Lung (tissue), 11 donors: ENCODE measurements at regions not wholly inside any gene's neighbourhood (a gene's known extent, or its start where the extent isn't known, plus 50 kb on each side); places are given as distances from the start of the nearest gene placed in this dataset.

Source experiments
- ATAC-seq: fragments of 200-7000 bp; cut with Tn5 transposase; one replicate; pipeline ENCODE4 v1.9.1; 2020; ENCODE audit warnings: moderate number of reproducible peaks; ENCODE audit not compliant: insufficient read depth, low FRiP score
- DNase-seq, 3 donors: peaks; one replicate each; pipeline ENCODE4 v3.0.0-alpha.2; 2013 to 2017
- H3K27ac ChIP-seq, 2 donors: one replicate each; pipeline ENCODE4 v1.5.1; 2013; ENCODE audit warnings: mild to moderate bottlenecking in 2 of 2, moderate library complexity in 2 of 2, control low read depth in 1 of 2, inconsistent platforms in 1 of 2, low read depth in 1 of 2, low read length in 1 of 2
- H3K27me3 ChIP-seq, 3 donors: one replicate each; pipeline ENCODE4 v1.5.1; 2013; ENCODE audit warnings: low read length in 2 of 3; ENCODE audit not compliant: control insufficient read depth in 3 of 3, insufficient read depth in 3 of 3
- H3K36me3 ChIP-seq, 4 donors: one replicate each; pipeline ENCODE4 v1.5.1; 2013; ENCODE audit warnings: low read length in 4 of 4, mild to moderate bottlenecking in 1 of 4, moderate library complexity in 1 of 4; ENCODE audit not compliant: control insufficient read depth in 4 of 4, insufficient read depth in 4 of 4
- H3K4me1 ChIP-seq, 5 donors: one replicate each; pipeline ENCODE4 v1.5.1; 2013; ENCODE audit warnings: low read length in 5 of 5, mild to moderate bottlenecking in 2 of 5, moderate library complexity in 1 of 5; ENCODE audit not compliant: control insufficient read depth in 5 of 5, insufficient read depth in 5 of 5
- H3K4me3 ChIP-seq: one replicate; pipeline ENCODE4 v1.5.1; 2013; ENCODE audit warnings: mild to moderate bottlenecking, control low read depth, moderate library complexity
- H3K9ac ChIP-seq, 2 donors: one replicate each; pipeline ENCODE4 v1.5.1; 2013; ENCODE audit warnings: low read length in 2 of 2, control low read depth in 1 of 2; ENCODE audit not compliant: insufficient read depth in 1 of 2
- H3K9me3 ChIP-seq, 4 donors: one replicate each; pipeline ENCODE4 v1.5.1; 2013; ENCODE audit warnings: low read length in 3 of 4, mild to moderate bottlenecking in 1 of 4, moderate library complexity in 1 of 4; ENCODE audit not compliant: control insufficient read depth in 4 of 4, insufficient read depth in 3 of 4
- WGBS, 2 donors: extraction: QIAGEN DNeasy Blood & Tissue Kit; methylation state at CpG; one replicate each; pipeline ENCODE4 v1.1.7; 2013; 5-methylcytosine and 5-hydroxymethylcytosine counted together
- TF ChIP-seq, protein P1 (sequence below): IDR thresholded peaks from 2 replicates; pipeline ENCODE4 v1.5.1; 2012; ENCODE audit warnings: mild to moderate bottlenecking; ENCODE audit errors: control extremely low read depth, extremely low read depth
- donor health status: control.
- donor health status: control.
- donor health status: Bipolar disorder and iron deficiency.
- donor health status: healthy.
- donor health status: DM: yes; HTN: yes; CAD: no.

DNA sequence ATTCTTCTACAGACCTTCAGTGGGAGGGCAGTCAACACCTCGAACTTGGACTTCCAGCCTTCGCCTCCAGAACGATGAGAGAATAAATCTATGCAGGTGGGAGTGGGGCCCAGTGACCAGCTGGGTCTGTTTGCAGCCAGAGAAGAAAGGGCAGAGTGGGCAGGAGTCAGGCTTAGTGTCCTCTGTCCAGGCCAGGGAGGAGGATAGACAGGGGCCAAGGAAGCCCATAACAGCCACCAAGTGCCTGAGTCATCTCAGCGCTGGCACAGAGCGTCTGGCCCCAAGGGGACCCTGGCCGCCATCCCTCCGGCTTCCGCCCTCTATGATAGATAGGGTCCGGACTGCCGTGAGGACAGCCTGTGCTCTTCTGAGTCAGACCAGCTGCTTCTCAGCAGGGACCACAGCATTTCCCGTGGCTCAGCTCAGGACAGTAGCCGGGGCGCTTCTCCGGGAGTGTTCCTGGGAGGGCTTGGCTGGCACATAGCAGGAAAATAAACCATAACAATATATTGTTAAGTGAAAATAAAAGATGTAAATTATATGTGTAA lies 133.1 kb upstream of the C1orf174 start:
- WGBS, 2 donors, result 60 to 73% methylated on average over 14 of the region's 14 CpGs

DNA sequence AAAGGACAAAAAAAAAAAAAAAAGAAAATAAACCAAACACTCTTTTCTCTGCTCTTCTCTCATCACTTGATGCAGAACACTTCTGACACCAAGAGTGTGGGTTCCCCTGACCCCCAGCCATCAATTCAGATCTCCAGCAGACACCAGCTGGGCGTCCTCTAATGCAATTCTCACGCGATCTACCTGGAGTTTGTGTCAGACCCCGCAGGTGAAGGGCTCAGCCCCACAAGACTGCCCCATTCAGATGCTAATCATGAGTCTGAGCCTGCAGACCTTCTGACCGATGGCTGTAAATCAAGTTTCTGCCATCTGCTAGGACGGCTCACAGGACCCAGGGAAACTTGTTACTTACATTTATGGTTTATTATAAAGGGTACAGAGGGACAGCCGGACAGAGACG lies 133.6 kb upstream of the C1orf174 start:
- Histone ChIP-seq H3K27ac (no peak overlapping the region), H3K36me3 (no peaks in the 10 kb centered on the region), H3K9me3 (peaks cover 0 to 10% (median 0%) of the 10 kb centered on the region in 4 donors), H3K27me3 (peaks cover 0 to 3% (median 0%) of the 10 kb centered on the region in 3 donors), H3K4me1 (no peaks in the 10 kb centered on the region), H3K9ac (no peak overlapping the region), H3K4me3 (no peak overlapping the region)
- DNase-seq, result no peak
- no peak for ATAC-seq
- WGBS, 2 donors, result 45 to 57% methylated on average over 8 of the region's 8 CpGs
- TF ChIP-seq, protein P1, sequence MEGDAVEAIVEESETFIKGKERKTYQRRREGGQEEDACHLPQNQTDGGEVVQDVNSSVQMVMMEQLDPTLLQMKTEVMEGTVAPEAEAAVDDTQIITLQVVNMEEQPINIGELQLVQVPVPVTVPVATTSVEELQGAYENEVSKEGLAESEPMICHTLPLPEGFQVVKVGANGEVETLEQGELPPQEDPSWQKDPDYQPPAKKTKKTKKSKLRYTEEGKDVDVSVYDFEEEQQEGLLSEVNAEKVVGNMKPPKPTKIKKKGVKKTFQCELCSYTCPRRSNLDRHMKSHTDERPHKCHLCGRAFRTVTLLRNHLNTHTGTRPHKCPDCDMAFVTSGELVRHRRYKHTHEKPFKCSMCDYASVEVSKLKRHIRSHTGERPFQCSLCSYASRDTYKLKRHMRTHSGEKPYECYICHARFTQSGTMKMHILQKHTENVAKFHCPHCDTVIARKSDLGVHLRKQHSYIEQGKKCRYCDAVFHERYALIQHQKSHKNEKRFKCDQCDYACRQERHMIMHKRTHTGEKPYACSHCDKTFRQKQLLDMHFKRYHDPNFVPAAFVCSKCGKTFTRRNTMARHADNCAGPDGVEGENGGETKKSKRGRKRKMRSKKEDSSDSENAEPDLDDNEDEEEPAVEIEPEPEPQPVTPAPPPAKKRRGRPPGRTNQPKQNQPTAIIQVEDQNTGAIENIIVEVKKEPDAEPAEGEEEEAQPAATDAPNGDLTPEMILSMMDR, result no peak

More for the DNA sequence above, 133.1 kb upstream of the C1orf174 start:
- DNase-seq (peak in 1 of 3 donors; percentile 11), ATAC-seq (no peak)
- Histone ChIP-seq H3K36me3 (no peaks in the 10 kb centered on the region), H3K9me3 (peaks cover 0 to 10% (median 0%) of the 10 kb centered on the region in 4 donors), H3K27me3 (peaks cover 0 to 6% (median 0%) of the 10 kb centered on the region in 3 donors), H3K27ac (no peak overlapping the region), H3K4me1 (no peaks in the 10 kb centered on the region), H3K4me3 (no peak overlapping the region), H3K9ac (no peak overlapping the region)
- TF ChIP-seq, protein P1, result no peak

DNA sequence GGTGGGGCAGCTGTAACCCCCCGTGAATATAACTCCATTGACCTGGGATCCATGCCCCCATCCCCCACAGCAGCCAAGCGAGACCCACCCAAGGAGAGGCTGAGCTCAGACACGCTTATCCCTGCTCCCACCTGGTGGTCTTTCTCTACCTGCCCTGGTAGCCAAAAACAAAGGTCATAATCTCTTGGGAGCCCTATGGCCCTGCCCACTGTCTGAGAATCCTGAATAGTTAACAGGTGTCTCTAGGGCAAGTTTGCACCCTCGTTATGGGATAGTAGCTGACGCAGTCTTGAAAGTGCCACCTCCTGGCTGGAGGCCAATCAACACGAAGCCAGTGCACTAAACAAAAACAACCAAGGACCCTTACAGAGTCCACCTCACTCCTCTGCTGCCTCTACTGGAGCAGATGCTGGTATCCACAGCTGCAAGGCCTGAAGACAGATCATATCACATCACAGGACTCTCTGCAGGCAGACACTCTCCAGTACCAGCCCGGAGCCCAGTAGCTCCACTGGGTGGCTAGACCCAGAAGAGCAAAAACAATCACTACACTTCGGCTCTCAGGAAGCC lies 134.3 kb upstream of the C1orf174 start:
- H3K27ac ChIP-seq, result no peak overlapping the region
- 66 to 70% methylated on average over 8 of the region's 8 CpGs for WGBS, 2 donors
- ATAC-seq (no peak), DNase-seq (no peak)
- TF ChIP-seq, protein P1, result no peak
- H3K36me3 ChIP-seq, result no peaks in the 10 kb centered on the region
- H3K27me3 ChIP-seq, result peaks cover 0 to 3% (median 0%) of the 10 kb centered on the region in 3 donors
- H3K9me3 ChIP-seq, result peaks cover 0 to 10% (median 0%) of the 10 kb centered on the region in 4 donors
- no peak overlapping the region for H3K9ac ChIP-seq
- H3K4me3 ChIP-seq, result no peak overlapping the region
- no peaks in the 10 kb centered on the region for H3K4me1 ChIP-seq
